ENCODE measurements at regions not wholly inside any gene's neighbourhood (a gene's known extent, or its start where the extent isn't known, plus 50 kb on each side); places are given as distances from the start of the nearest gene placed in this dataset.

GRCh38 chr4:130203571-130203970 is 1107.6 kb downstream of the C4orf33 start:
- H3K4me3 ChIP-seq (replicated peaks in 1 of 3; ENCODE audit: low read depth in 2 of 3, low read length in 3 of 3), result no peak overlapping the region
- no peaks in the 10 kb centered on the region for H3K4me1 Mint-ChIP-seq
- H2AFZ ChIP-seq (ENCODE audit: insufficient read depth, low read depth, low read length, poor library complexity, severe bottlenecking), result no peak overlapping the region
- peaks cover 17 to 26% of the 10 kb centered on the region in 2 donors for H3K9me3 ChIP-seq (replicated peaks in 1 of 2; ENCODE audit: control insufficient read depth in 1 of 2, insufficient read depth in 1 of 2, low read length in 2 of 2)
- H3K4me2 ChIP-seq (replicated peaks; ENCODE audit: extremely low read depth, low read length, poor library complexity, severe bottlenecking), result no peak overlapping the region
- no peaks in the 10 kb centered on the region for H4K20me1 ChIP-seq (ENCODE audit: insufficient read depth, low read length)
- no peak for TF ChIP-seq CTCF (IDR thresholded peaks at IDR 0.05)
- H3K4me3 Mint-ChIP-seq, result no peak overlapping the region
- peaks cover 15 to 29% (median 18%) of the 10 kb centered on the region in 7 donors for H3K9me3 Mint-ChIP-seq
- 78% methylated on average over 2 of the region's 3 CpGs for WGBS (ENCODE audit: insufficient coverage)
- H3K36me3 Mint-ChIP-seq, result no peaks in the 10 kb centered on the region
- H3K27me3 ChIP-seq (ENCODE audit: control insufficient read depth in 2 of 2, insufficient read depth in 2 of 2, low read length in 2 of 2), result no peaks in the 10 kb centered on the region
- no peaks in the 10 kb centered on the region for H3K4me1 ChIP-seq (ENCODE audit: control insufficient read depth in 1 of 2, insufficient read depth in 2 of 2, low read length in 2 of 2)
- intact Hi-C loops (cut with micrococcal nuclease), result no loop called here
- H3K79me2 ChIP-seq (ENCODE audit: insufficient read depth, low read length), result no peaks in the 10 kb centered on the region
- no peaks in the 10 kb centered on the region for H3K27me3 Mint-ChIP-seq (ENCODE audit: low read depth in 3 of 3)
- no peak overlapping the region for H3K27ac ChIP-seq (ENCODE audit: low read depth in 1 of 2, low read length in 2 of 2)
- no peak overlapping the region for H3K9ac ChIP-seq (ENCODE audit: insufficient read depth, low read length, poor library complexity, severe bottlenecking)
- DNase-seq, result no peak
- no peak overlapping the region for H3K27ac Mint-ChIP-seq
- no peaks in the 10 kb centered on the region for H3K36me3 ChIP-seq (replicated peaks in 1 of 2; ENCODE audit: control insufficient read depth in 1 of 2, insufficient read depth in 2 of 2, low read length in 2 of 2)

- Histone ChIP-seq H3K4me2 (replicated peaks; ENCODE audit: extremely low read depth, low read length, poor library complexity, severe bottlenecking) (no peak overlapping the region), H3K27me3 (ENCODE audit: control insufficient read depth in 2 of 2, insufficient read depth in 2 of 2, low read length in 2 of 2) (no peaks in the 10 kb centered on the region), H4K20me1 (ENCODE audit: insufficient read depth, low read length) (no peaks in the 10 kb centered on the region), H3K27ac (ENCODE audit: low read depth in 1 of 2, low read length in 2 of 2) (no peak overlapping the region), H3K4me1 (ENCODE audit: control insufficient read depth in 1 of 2, insufficient read depth in 2 of 2, low read length in 2 of 2) (no peaks in the 10 kb centered on the region), H3K4me3 (replicated peaks in 1 of 3; ENCODE audit: low read depth in 2 of 3, low read length in 3 of 3) (no peak overlapping the region), H3K9ac (ENCODE audit: insufficient read depth, low read length, poor library complexity, severe bottlenecking) (no peak overlapping the region), H2AFZ (ENCODE audit: insufficient read depth, low read depth, low read length, poor library complexity, severe bottlenecking) (no peak overlapping the region), H3K36me3 (replicated peaks in 1 of 2; ENCODE audit: control insufficient read depth in 1 of 2, insufficient read depth in 2 of 2, low read length in 2 of 2) (no peaks in the 10 kb centered on the region), H3K79me2 (ENCODE audit: insufficient read depth, low read length) (no peaks in the 10 kb centered on the region), H3K9me3 (replicated peaks in 1 of 2; ENCODE audit: control insufficient read depth in 1 of 2, insufficient read depth in 1 of 2, low read length in 2 of 2) (no peaks in the 10 kb centered on the region)
- DNase-seq, result no peak
- Mint-ChIP-seq H3K4me1 (no peaks in the 10 kb centered on the region), H3K27me3 (ENCODE audit: low read depth in 3 of 3) (no peaks in the 10 kb centered on the region), H3K4me3 (no peak overlapping the region), H3K9me3 (no peaks in the 10 kb centered on the region), H3K36me3 (no peaks in the 10 kb centered on the region), H3K27ac (no peak overlapping the region)
- intact Hi-C loops (cut with micrococcal nuclease), result no loop called here
- TF ChIP-seq CTCF (IDR thresholded peaks at IDR 0.05), result no peak
- WGBS (ENCODE audit: insufficient coverage), result no CpG with 5 or more reads among the region's 1 CpG
Measured at GRCh38 chr4:130210864-130211263, 1114.9 kb downstream of the C4orf33 start.
